ENCODE measurements at regions not wholly inside any gene's neighbourhood (a gene's known extent, or its start where the extent isn't known, plus 50 kb on each side); places are given as distances from the start of the nearest gene placed in this dataset.

GRCh38 chr5:2148312-2149194 is 265.8 kb upstream of the IRX4 start:
- H3K27me3 Mint-ChIP-seq = peaks cover 8% of the 10 kb centered on the region
- peaks cover under 1% of the 10 kb centered on the region for H3K36me3 Mint-ChIP-seq
- H3K4me3 Mint-ChIP-seq = no peak overlapping the region
- H3K27ac Mint-ChIP-seq = no peak overlapping the region
- H3K4me1 Mint-ChIP-seq = no peaks in the 10 kb centered on the region
- peaks cover 0 to 4% (median 0%) of the 10 kb centered on the region in 3 donors for H3K9me3 Mint-ChIP-seq

DNA sequence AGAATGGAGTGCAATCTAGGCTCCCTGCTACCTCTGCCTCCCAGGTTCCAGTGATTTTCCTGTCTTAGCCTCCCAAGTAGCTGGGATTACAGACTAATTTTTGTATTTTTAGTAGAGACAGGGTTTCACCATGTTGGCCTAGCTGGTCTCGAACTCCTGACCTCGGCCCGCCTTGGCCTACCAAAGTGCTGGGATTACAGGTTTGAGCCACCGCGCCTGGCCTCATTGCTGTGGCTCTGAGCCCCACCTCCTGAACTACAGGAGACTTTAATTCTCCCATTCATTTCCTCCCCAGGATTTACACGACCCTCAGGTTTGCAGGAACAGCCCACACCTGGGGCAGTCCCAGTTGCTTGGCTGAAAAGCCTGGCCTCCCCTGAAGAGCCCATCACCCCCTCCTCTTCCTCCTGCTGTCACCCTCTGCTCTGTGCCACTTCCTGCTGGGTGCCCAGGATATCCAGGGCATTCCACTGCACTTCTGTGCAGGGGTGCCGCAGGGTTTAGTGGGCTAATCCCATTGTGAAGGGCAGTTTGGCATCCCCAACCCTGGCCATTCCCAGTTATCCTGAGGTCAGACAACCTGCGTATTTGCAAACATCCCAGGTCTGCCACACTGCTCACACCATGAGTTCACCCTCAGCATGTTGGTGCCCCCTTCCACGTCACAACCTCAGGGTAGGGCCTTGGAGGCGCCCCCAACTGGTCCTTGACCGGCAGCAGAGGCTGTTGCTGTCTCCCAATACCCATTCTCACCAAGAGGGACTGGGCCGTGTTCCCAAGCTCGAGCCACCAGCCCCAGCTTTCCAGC is 265.0 kb upstream of the IRX4 start:
- H3K4me3 Mint-ChIP-seq = no peak overlapping the region
- H3K4me1 Mint-ChIP-seq = no peaks in the 10 kb centered on the region
- H3K27ac Mint-ChIP-seq = peak overlapping the region in 1 of 3 donors; percentile 27
- peaks cover 0 to 4% (median 0%) of the 10 kb centered on the region in 3 donors for H3K9me3 Mint-ChIP-seq
- H3K27me3 Mint-ChIP-seq = peaks cover 10% of the 10 kb centered on the region
- no peaks in the 10 kb centered on the region for H3K36me3 Mint-ChIP-seq

DNA sequence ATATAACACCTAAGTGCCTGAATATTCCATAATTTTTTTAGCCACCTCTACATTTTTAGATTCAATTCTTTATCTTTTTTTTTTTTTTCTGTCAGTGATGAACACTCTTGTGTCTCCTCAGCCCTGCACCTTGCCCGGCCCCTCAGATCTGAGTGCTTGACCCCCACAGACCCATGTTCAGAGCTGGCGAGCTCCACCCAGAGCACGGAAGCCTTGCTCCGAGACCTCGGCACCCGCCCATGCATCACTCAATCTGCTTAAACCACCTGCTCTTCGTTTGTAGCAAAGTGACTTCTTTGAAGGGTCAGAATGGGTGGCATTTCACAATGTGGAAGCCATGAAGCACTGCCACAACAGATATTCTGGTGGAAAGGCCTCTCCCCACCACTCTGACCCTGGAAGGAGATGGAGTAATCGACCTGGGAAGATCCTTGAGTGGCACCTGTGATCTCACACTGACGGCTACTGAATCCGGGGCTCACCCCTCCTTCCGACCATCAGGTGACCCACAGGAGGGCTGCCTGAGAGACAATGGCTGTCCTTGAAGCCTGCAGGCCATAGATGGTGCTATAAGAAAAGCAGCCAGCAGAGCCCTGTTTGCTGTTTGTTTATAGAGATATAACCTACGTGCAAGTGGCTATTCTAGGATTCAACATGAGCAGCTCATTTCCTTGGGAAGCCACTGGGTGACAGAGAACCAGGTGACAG is 261.1 kb upstream of the IRX4 start:
- Mint-ChIP-seq H3K27me3 (peaks cover 4% of the 10 kb centered on the region), H3K27ac (no peak overlapping the region), H3K36me3 (no peaks in the 10 kb centered on the region), H3K4me1 (peaks cover 0 to 3% (median 0%) of the 10 kb centered on the region in 3 donors), H3K4me3 (no peak overlapping the region), H3K9me3 (peaks cover 0 to 6% (median 3%) of the 10 kb centered on the region in 3 donors)

DNA sequence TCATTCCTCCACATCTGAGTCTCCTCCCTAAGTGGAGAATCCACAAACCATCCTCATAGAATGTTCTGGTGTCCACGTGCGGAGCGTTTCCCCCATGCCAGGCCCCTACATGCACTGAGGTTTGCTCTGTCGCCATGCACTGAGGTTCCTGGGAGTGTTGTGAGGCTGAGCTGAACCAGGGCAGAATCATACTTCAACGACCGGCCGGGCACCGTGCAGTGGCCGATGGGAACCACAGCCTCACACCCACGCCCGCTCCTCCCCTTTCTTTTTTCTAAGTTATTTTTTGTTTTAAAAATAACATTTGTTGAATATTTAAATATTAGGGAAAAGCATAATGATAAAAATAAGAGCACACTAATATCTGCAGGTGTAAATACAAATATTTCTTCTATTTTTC is 260.4 kb upstream of the IRX4 start:
- peaks cover 4% of the 10 kb centered on the region for H3K27me3 Mint-ChIP-seq
- peaks cover 0 to 6% (median 3%) of the 10 kb centered on the region in 3 donors for H3K9me3 Mint-ChIP-seq
- no peaks in the 10 kb centered on the region for H3K36me3 Mint-ChIP-seq
- H3K4me1 Mint-ChIP-seq = peaks cover 0 to 3% (median 0%) of the 10 kb centered on the region in 3 donors
- no peak overlapping the region for H3K27ac Mint-ChIP-seq
- no peak overlapping the region for H3K4me3 Mint-ChIP-seq

- Mint-ChIP-seq H3K36me3 (no peaks in the 10 kb centered on the region), H3K27ac (no peak overlapping the region), H3K4me3 (no peak overlapping the region), H3K9me3 (peaks cover 0 to 6% (median 3%) of the 10 kb centered on the region in 3 donors), H3K4me1 (peaks cover 0 to 3% (median 0%) of the 10 kb centered on the region in 3 donors), H3K27me3 (peaks cover 5% of the 10 kb centered on the region)
Observed at GRCh38 chr5:2142456-2142954, 259.8 kb upstream of the IRX4 start.

DNA sequence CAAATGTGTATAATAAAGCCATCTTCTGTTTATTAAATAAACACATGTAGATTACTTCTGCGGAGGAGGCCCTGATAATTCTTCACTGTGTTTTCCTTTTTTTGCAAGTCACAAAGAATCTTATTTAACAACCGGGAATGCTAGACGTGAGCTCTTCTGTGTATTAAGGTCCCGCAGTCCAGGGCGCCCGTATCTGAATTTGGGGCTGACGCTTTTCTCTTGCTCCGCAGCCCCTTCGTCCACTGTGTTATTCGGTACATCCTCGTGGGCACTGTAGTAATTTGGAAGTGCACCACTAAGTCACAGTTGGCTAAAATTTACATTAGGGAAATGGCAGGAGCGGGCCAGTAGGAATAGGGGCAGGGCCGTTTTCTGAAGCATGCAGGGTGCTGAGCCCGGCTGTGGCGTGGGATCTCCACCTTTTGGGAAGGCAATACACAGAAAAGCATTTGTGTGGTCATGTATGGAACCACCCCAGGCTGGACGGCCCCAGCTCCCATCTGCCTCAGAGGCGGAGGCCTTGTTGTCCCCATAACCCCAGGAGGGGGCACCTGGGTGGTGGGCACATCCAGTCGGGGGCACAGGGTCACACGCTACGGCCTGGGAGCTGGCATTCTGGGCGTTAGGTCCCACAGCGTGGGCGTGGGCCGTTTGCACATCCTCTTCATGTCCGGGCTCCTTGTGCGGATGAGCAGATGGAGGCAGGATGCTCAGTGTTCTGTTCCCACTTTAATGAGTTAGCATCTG is 258.7 kb upstream of the IRX4 start:
- no peaks in the 10 kb centered on the region for H3K36me3 Mint-ChIP-seq
- H3K27me3 Mint-ChIP-seq = peaks cover 5% of the 10 kb centered on the region
- no peak overlapping the region for H3K27ac Mint-ChIP-seq
- H3K9me3 Mint-ChIP-seq = peaks cover 0 to 6% (median 3%) of the 10 kb centered on the region in 3 donors
- H3K4me3 Mint-ChIP-seq = no peak overlapping the region
- H3K4me1 Mint-ChIP-seq = peaks cover 0 to 3% (median 0%) of the 10 kb centered on the region in 3 donors

- no peak overlapping the region for H3K27ac Mint-ChIP-seq
- H3K4me3 Mint-ChIP-seq = no peak overlapping the region
- H3K27me3 Mint-ChIP-seq = peaks cover 5% of the 10 kb centered on the region
- peaks cover 0 to 6% (median 3%) of the 10 kb centered on the region in 3 donors for H3K9me3 Mint-ChIP-seq
- peaks cover 0 to 3% (median 0%) of the 10 kb centered on the region in 3 donors for H3K4me1 Mint-ChIP-seq
- H3K36me3 Mint-ChIP-seq = no peaks in the 10 kb centered on the region
Observed at GRCh38 chr5:2140501-2141175, 257.9 kb upstream of the IRX4 start.

GRCh38 chr5:2139478-2139877 is 256.8 kb upstream of the IRX4 start:
- Mint-ChIP-seq H3K4me1 (peaks cover 0 to 3% (median 0%) of the 10 kb centered on the region in 3 donors), H3K9me3 (peaks cover 0 to 6% (median 3%) of the 10 kb centered on the region in 3 donors), H3K36me3 (no peaks in the 10 kb centered on the region), H3K27ac (no peak overlapping the region), H3K27me3 (peaks cover 5% of the 10 kb centered on the region), H3K4me3 (no peak overlapping the region)

DNA sequence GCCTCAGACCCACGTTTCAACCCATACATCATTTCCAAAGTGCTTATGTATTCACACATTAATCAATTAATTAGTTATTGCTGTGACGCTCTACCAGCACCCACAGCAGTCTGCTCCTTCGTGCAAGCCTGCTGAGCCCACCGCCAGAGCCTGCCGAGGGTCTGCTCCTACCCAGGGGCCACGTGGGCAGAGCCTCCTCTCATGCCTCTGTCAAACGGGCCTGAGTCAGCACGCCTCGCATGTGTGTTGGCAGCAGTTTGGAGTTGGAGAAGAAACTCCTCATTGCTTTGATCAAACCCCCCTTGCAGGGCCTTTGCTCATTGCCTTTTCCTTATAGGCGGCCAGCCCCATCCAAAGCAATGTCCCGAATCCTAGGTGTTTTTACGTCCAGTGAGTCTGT is 256.2 kb upstream of the IRX4 start:
- no peak overlapping the region for H3K4me3 Mint-ChIP-seq
- H3K9me3 Mint-ChIP-seq = peaks cover 0 to 6% (median 3%) of the 10 kb centered on the region in 3 donors
- H3K36me3 Mint-ChIP-seq = no peaks in the 10 kb centered on the region
- no peak overlapping the region for H3K27ac Mint-ChIP-seq
- peaks cover 0 to 3% (median 0%) of the 10 kb centered on the region in 3 donors for H3K4me1 Mint-ChIP-seq
- peaks cover 5% of the 10 kb centered on the region for H3K27me3 Mint-ChIP-seq

GRCh38 chr5:2137444-2138050 is 254.8 kb upstream of the IRX4 start:
- Mint-ChIP-seq H3K27ac (no peak overlapping the region), H3K36me3 (no peaks in the 10 kb centered on the region), H3K27me3 (peaks cover 3% of the 10 kb centered on the region), H3K4me1 (peaks cover 0 to 3% (median 0%) of the 10 kb centered on the region in 3 donors), H3K4me3 (no peak overlapping the region), H3K9me3 (peaks cover 3 to 6% (median 4%) of the 10 kb centered on the region in 3 donors)

DNA sequence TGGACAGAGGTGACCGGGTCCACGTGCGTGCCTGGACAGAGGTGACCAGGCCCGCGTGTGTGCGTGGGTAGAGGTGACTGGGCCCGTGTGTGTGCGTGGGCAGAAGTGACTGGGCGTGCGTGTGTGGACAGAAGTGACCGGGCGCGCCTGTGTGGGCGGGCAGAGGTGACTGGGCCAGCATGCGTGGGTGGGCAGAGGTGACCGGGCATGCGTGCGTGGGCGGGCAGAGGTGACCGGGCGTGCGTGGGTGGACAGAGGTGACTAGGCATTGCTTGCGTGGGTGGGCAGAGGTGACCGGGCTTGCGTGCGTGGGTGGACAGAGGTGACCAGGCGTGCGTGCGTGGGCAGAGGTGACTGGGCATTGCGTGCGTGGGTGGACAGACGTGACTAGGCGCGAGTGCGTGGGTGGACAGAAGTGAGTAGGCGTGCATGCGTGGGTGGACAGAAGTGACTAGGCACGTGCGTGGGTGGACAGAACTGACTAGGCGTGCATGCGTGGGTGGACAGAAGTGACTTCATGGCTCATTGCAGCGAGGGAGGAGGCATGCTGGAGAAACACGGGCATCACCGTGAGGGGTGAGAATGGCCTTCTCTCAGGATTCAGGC is 254.1 kb upstream of the IRX4 start:
- Mint-ChIP-seq H3K27ac (no peak overlapping the region), H3K4me1 (peaks cover 0 to 3% (median 0%) of the 10 kb centered on the region in 3 donors), H3K27me3 (peaks cover 3% of the 10 kb centered on the region), H3K9me3 (peaks cover 0 to 6% (median 4%) of the 10 kb centered on the region in 3 donors), H3K36me3 (no peaks in the 10 kb centered on the region), H3K4me3 (no peak overlapping the region)

DNA sequence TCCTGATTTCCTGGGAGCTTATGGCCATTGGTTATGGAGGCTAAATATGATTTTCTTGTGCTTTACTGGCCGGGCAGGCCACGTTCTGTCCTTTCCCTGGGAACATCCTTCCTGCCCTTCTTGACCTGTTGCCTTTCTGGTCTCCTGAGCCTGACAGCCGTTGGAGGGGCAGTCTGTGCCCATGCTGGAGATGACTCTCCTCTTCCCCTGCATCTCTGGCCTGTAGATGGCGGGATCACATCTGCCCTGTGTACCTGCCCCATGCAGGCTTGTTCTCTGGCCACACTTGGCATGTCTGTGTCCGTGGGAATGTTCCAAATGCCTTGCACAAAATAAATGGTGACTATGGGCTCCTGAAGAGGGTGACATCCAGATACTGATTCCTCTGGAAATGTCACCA is 253.1 kb upstream of the IRX4 start:
- H3K4me3 Mint-ChIP-seq = no peak overlapping the region
- H3K36me3 Mint-ChIP-seq = no peaks in the 10 kb centered on the region
- H3K27me3 Mint-ChIP-seq = peaks cover 3% of the 10 kb centered on the region
- no peak overlapping the region for H3K27ac Mint-ChIP-seq
- H3K4me1 Mint-ChIP-seq = peaks cover 0 to 3% (median 0%) of the 10 kb centered on the region in 3 donors
- H3K9me3 Mint-ChIP-seq = peaks cover 0 to 5% (median 4%) of the 10 kb centered on the region in 3 donors

DNA sequence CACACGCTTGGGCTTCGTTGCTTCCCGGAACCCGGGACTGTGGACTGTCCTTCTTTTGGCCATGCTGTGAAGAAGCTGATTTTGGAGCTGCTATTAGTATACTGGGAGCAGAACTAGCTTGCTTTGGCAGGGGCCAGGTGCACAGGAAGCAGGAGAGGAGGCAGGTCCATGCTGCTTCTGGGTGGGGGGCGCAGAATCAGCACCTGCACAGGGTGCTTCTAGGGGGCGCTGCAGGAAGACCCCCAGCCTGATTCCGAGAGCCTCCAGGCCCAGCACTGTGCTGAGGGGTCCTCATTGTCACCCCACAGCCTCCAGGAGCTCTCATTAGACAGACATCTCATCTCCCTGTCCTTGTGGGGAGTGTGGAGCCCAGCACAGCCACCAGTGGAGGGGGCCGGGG is 252.6 kb upstream of the IRX4 start:
- Mint-ChIP-seq H3K27me3 (peaks cover 3% of the 10 kb centered on the region), H3K4me1 (no peaks in the 10 kb centered on the region), H3K36me3 (no peaks in the 10 kb centered on the region), H3K9me3 (peaks cover 0 to 4% (median 3%) of the 10 kb centered on the region in 3 donors), H3K27ac (no peak overlapping the region), H3K4me3 (no peak overlapping the region)

All from IgD-negative memory B cell (primary cell).